GM23338 (cell line): ENCODE measurements at regions not wholly inside any gene's neighbourhood (a gene's known extent, or its start where the extent isn't known, plus 50 kb on each side); places are given as distances from the start of the nearest gene placed in this dataset.

Source experiments
- ATAC-seq: fragments of 200-7000 bp; cut with Tn5 transposase; 3 replicates; pipeline ENCODE4 v1.9.1; 2020
- DNase-seq: peaks from one replicate; pipeline ENCODE4 v3.0.0-alpha.2; 2015; ENCODE audit warnings: low spot score
- H2AFZ ChIP-seq: fragments of 200-600 bp; sonication (generic); 2 replicates; pipeline ENCODE4 v1.8.0; 2016; ENCODE audit warnings: antibody characterized with exemption, mild to moderate bottlenecking, moderate library complexity
- H3F3A ChIP-seq: fragments of 200-600 bp; sonication (generic); replicated peaks from 2 replicates; pipeline ENCODE4 v1.8.0; 2017; ENCODE audit warnings: antibody characterized with exemption, mixed run types, low read depth
- H3K27ac ChIP-seq: fragments of 200-600 bp; sonication (generic); 2 replicates; pipeline ENCODE4 v1.6.1; 2016; ENCODE audit warnings: low read depth
- H3K27me3 ChIP-seq: fragments of 200-600 bp; sonication (generic); 2 replicates; pipeline ENCODE4 v1.8.0; 2016; ENCODE audit warnings: mild to moderate bottlenecking, mixed run types, moderate library complexity; ENCODE audit not compliant: insufficient read depth
- H3K36me3 ChIP-seq: fragments of 200-600 bp; sonication (generic); 2 replicates; pipeline ENCODE4 v1.8.0; 2016; ENCODE audit warnings: mild to moderate bottlenecking; ENCODE audit not compliant: insufficient read depth
- H3K4me1 ChIP-seq: fragments of 200-600 bp; sonication (generic); 2 replicates; pipeline ENCODE4 v1.8.0; 2016; ENCODE audit warnings: mild to moderate bottlenecking, moderate library complexity; ENCODE audit not compliant: insufficient read depth
- H3K4me2 ChIP-seq: fragments of 200-600 bp; sonication (generic); 2 replicates; pipeline ENCODE4 v1.7.1; 2017; ENCODE audit warnings: mixed run types
- H3K4me3 ChIP-seq: fragments of 200-600 bp; sonication (generic); 2 replicates; pipeline ENCODE4 v1.6.1; 2016; ENCODE audit warnings: mixed run types
- H3K79me2 ChIP-seq: fragments of 200-600 bp; sonication (generic); replicated peaks from 2 replicates; pipeline ENCODE4 v1.8.0; 2017; ENCODE audit warnings: mild to moderate bottlenecking; ENCODE audit not compliant: insufficient read depth
- H3K9me2 ChIP-seq: fragments of 200-600 bp; sonication (generic); 2 replicates; pipeline ENCODE4 v1.8.0; 2017; ENCODE audit not compliant: insufficient read depth
- H4K20me1 ChIP-seq: fragments of 200-600 bp; sonication (generic); replicated peaks from 2 replicates; pipeline ENCODE4 v1.8.0; 2017; ENCODE audit warnings: mild to moderate bottlenecking; ENCODE audit not compliant: insufficient read depth
- H3K27ac Mint-ChIP-seq: 2 replicates; pipeline ENCODE4 v1.8.0; 2020; ENCODE audit warnings: inconsistent platforms, mild to moderate bottlenecking, moderate library complexity, mixed read lengths
- H3K27me3 Mint-ChIP-seq: 3 replicates; pipeline ENCODE4 v1.8.0; 2022; ENCODE audit warnings: low read depth, mild to moderate bottlenecking, moderate library complexity, mixed read lengths, inconsistent platforms; ENCODE audit not compliant: insufficient read depth, poor library complexity
- H3K36me3 Mint-ChIP-seq: 3 replicates; pipeline ENCODE4 v1.8.0; 2021; ENCODE audit warnings: low read depth, mild to moderate bottlenecking, inconsistent platforms, moderate library complexity, mixed read lengths
- H3K4me1 Mint-ChIP-seq: 3 replicates; pipeline ENCODE4 v1.8.0; 2020; ENCODE audit warnings: mild to moderate bottlenecking, inconsistent platforms, mixed read lengths
- H3K4me3 Mint-ChIP-seq: 3 replicates; pipeline ENCODE4 v1.8.0; 2021; ENCODE audit warnings: moderate library complexity, mild to moderate bottlenecking, inconsistent platforms, mixed read lengths
- H3K9me3 Mint-ChIP-seq: 3 replicates; pipeline ENCODE4 v1.8.0; 2020; ENCODE audit warnings: moderate library complexity, mild to moderate bottlenecking, inconsistent platforms, mixed read lengths
- CREB1 ChIP-seq: fragments of 250-450 bp; sonication (Bioruptor Pico); IDR thresholded peaks from 2 replicates; pipeline ENCODE4 v1.5.0; 2020; ENCODE audit warnings: low read depth, mild to moderate bottlenecking, moderate library complexity
- CTCF ChIP-seq, 2 experiments: fragments of 200-600 bp in 1 of 2; sonication (generic) in 1 of 2; conservative IDR thresholded peaks; 2 replicates each; pipeline versions ENCODE4 v1.5.1 to v1.6.1; 2016 to 2017; ENCODE audit warnings: antibody characterized with exemption in 2 of 2, low read depth in 2 of 2, mild to moderate bottlenecking in 2 of 2, moderate library complexity in 1 of 2
- ETS1 ChIP-seq: IDR thresholded peaks from 2 replicates; pipeline ENCODE4 v1.6.1; 2016; ENCODE audit warnings: antibody characterized with exemption
- EZH2 ChIP-seq: fragments of 200-600 bp; sonication (generic); IDR thresholded peaks from one replicate; pipeline ENCODE4 v1.8.0; 2017; ENCODE audit warnings: antibody characterized with exemption, mild to moderate bottlenecking, low read depth; ENCODE audit not compliant: unreplicated experiment
- EZH2phosphoT487 ChIP-seq: fragments of 200-600 bp; sonication (generic); IDR thresholded peaks from one replicate; pipeline ENCODE4 v1.8.1; 2018; ENCODE audit warnings: antibody characterized with exemption; ENCODE audit not compliant: unreplicated experiment
- JUNB ChIP-seq: IDR thresholded peaks from one replicate; pipeline ENCODE4 v1.6.1; 2016; ENCODE audit warnings: antibody characterized with exemption; ENCODE audit not compliant: unreplicated experiment
- NANOG ChIP-seq: IDR thresholded peaks from 2 replicates; pipeline ENCODE4 v1.6.1; 2016; ENCODE audit warnings: antibody characterized with exemption, borderline replicate concordance
- POLR2AphosphoS5 ChIP-seq: IDR thresholded peaks from 2 replicates; pipeline ENCODE4 v1.6.1; 2016; ENCODE audit warnings: antibody characterized with exemption, low read depth
- REST ChIP-seq: IDR thresholded peaks from one replicate; pipeline ENCODE4 v1.6.1; 2018; ENCODE audit warnings: antibody characterized with exemption; ENCODE audit not compliant: unreplicated experiment
- STAT1 ChIP-seq: IDR thresholded peaks from one replicate; pipeline ENCODE4 v1.6.1; 2016; ENCODE audit warnings: antibody characterized with exemption; ENCODE audit not compliant: unreplicated experiment
- ZNF114 ChIP-seq: fragments of 250-450 bp; sonication (Bioruptor Pico); IDR thresholded peaks from 2 replicates; pipeline ENCODE4 v1.5.0; 2020; ENCODE audit warnings: mild to moderate bottlenecking, moderate library complexity
- ZNF331 ChIP-seq: fragments of 250-450 bp; sonication (Bioruptor Pico); IDR thresholded peaks from 2 replicates; pipeline ENCODE4 v1.5.0; 2020; ENCODE audit warnings: low read depth, mild to moderate bottlenecking, moderate library complexity
- ZNF462 ChIP-seq: fragments of 250-450 bp; sonication (Bioruptor Pico); IDR thresholded peaks from 2 replicates; pipeline ENCODE4 v1.5.0; 2020; ENCODE audit warnings: mild to moderate bottlenecking, moderate library complexity

- Histone ChIP-seq H3K4me2 (no peak overlapping the region), H3K9me2 (no peaks in the 10 kb centered on the region), H3K4me1 (no peaks in the 10 kb centered on the region), H4K20me1 (no peaks in the 10 kb centered on the region), H3F3A (no peaks in the 10 kb centered on the region), H3K27ac (no peak overlapping the region), H3K4me3 (no peak overlapping the region), H2AFZ (0 out of 2 replicates have a peak overlapping the region, but pooled peaks have one; percentile 61), H3K36me3 (no peaks in the 10 kb centered on the region), H3K79me2 (no peaks in the 10 kb centered on the region), H3K27me3 (no peaks in the 10 kb centered on the region)
- TF ChIP-seq ZNF114 (CRISPR knock-in tag), result no peak
- TF ChIP-seq ZNF462 (CRISPR knock-in tag), result no peak
- TF ChIP-seq CTCF (conservative IDR thresholded peaks at IDR 0.05; ENCODE audit: low read depth in 2 of 2), result no peak
- TF ChIP-seq NANOG, result no peak
- no peak for TF ChIP-seq REST
- no peak for TF ChIP-seq CREB1
- no peak for TF ChIP-seq STAT1
- no peak for TF ChIP-seq JUNB
- no peak for TF ChIP-seq EZH2
- no peak for TF ChIP-seq ETS1
- TF ChIP-seq POLR2AphosphoS5, result no peak
- TF ChIP-seq ZNF331 (CRISPR knock-in tag), result no peak
- TF ChIP-seq EZH2phosphoT487, result no peak
- Mint-ChIP-seq H3K4me1 (peaks cover 10% of the 10 kb centered on the region), H3K27ac (no peak overlapping the region), H3K4me3 (no peak overlapping the region), H3K27me3 (no peaks in the 10 kb centered on the region), H3K9me3 (no peaks in the 10 kb centered on the region), H3K36me3 (no peaks in the 10 kb centered on the region)
- ATAC-seq (no peak), DNase-seq (no peak)
These were observed 184.1 kb downstream of the USP12 start for GRCh38 chr13:26987486-26988013.
